DOHH2 (cell line): ENCODE measurements at regions not wholly inside any gene's neighbourhood (a gene's known extent, or its start where the extent isn't known, plus 50 kb on each side); places are given as distances from the start of the nearest gene placed in this dataset.

Experiments used
- EZH2phosphoT487 ChIP-seq: fragments of 200-600 bp; sonication (generic); IDR thresholded peaks from 2 replicates; pipeline ENCODE4 v1.6.1; 2017; ENCODE audit warnings: borderline replicate concordance, mild to moderate bottlenecking, antibody characterized with exemption, low read length, moderate library complexity, mixed read lengths
- TF ChIP-seq, protein P1 (sequence below): fragments of 200-600 bp; sonication (generic); IDR thresholded peaks from one replicate; pipeline ENCODE4 v1.5.1; 2014; ENCODE audit warnings: antibody characterized with exemption, mild to moderate bottlenecking, low read depth, low read length; ENCODE audit not compliant: poor library complexity, severe bottlenecking

DNA sequence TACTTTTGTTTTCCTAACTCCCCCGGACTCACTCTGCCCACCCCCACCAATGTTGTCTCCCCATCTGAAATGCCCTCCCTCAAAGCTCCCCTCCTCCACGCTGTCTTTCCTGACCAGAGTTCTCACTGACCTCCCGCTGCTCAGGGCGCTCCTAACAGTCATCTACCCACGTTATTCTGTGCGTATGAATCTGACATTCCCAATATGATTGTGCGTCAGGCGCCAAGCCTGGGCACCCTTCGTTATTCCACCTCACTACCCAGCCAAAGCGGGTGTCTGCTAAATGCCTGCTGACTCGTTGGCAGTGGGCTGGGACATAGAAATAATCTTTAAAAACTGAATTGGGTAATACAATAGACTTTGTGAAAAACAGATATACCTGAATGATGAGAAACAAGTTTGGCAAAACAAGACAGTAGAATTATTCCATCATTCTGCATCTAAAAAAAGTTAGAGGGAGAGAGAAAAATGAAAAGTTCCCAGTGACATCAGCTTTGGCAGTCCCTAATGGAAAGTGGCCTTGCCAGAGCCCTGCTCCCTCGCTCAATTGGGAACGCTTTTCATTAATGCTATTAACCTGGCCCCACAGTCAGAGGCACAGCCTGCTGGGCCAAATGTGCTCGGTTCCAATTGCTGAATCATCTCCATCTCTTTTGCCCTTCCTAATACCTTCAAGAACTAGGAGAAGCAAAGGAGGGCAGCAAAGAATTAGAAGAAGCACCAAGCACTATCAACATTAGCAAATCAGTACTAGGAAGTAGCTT is 74.0 kb upstream of the PLXNC1 start:
- TF ChIP-seq, protein P1, sequence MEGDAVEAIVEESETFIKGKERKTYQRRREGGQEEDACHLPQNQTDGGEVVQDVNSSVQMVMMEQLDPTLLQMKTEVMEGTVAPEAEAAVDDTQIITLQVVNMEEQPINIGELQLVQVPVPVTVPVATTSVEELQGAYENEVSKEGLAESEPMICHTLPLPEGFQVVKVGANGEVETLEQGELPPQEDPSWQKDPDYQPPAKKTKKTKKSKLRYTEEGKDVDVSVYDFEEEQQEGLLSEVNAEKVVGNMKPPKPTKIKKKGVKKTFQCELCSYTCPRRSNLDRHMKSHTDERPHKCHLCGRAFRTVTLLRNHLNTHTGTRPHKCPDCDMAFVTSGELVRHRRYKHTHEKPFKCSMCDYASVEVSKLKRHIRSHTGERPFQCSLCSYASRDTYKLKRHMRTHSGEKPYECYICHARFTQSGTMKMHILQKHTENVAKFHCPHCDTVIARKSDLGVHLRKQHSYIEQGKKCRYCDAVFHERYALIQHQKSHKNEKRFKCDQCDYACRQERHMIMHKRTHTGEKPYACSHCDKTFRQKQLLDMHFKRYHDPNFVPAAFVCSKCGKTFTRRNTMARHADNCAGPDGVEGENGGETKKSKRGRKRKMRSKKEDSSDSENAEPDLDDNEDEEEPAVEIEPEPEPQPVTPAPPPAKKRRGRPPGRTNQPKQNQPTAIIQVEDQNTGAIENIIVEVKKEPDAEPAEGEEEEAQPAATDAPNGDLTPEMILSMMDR = no peak
- no peak for TF ChIP-seq EZH2phosphoT487
